ENCODE measurements at regions not wholly inside any gene's neighbourhood (a gene's known extent, or its start where the extent isn't known, plus 50 kb on each side); places are given as distances from the start of the nearest gene placed in this dataset.

DNA sequence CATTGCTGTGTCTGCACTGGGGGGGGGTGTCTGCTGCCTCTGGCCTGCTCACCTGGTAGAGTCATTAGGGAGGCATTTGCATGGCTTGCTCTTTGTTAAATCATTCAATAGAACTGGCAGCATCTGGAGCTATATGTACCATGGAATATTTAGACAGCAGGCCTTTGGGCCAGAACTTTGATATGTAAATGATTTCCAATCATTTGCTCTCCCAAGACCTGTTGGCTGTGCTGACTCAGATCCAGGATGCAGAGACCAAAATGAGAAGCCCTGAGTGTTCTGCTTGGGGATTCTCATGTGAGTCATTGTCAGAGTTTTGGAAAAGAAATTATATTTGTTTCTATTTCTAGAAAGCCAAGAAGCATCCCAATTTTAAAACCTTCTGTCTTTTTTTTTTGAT lies 257.6 kb upstream of the IGFBP3 start:
- Histone ChIP-seq H3K9me3 (ENCODE audit: low read length) (no peaks in the 10 kb centered on the region), H3K9me2 (ENCODE audit: insufficient read depth, low read length) (no peaks in the 10 kb centered on the region), H3K79me2 (ENCODE audit: insufficient read depth, low read depth, low read length) (no peaks in the 10 kb centered on the region), H3K4me3 (ENCODE audit: low read depth, low read length, poor library complexity, severe bottlenecking) (no peak overlapping the region), H4K20me1 (ENCODE audit: insufficient read depth, low read length) (no peaks in the 10 kb centered on the region), H3K4me2 (ENCODE audit: low read length) (no peak overlapping the region), H3K36me3 (ENCODE audit: insufficient read depth, low read length) (no peaks in the 10 kb centered on the region), H2AFZ (ENCODE audit: low read length) (no peak overlapping the region), H3K27ac (ENCODE audit: low read depth, low read length, poor library complexity, severe bottlenecking) (no peak overlapping the region), H3K4me1 (ENCODE audit: insufficient read depth, low read length, poor library complexity, severe bottlenecking) (no peaks in the 10 kb centered on the region)
- CTCF ChIA-PET (ENCODE audit: unreplicated experiment): no interaction called here
- no TSS peak for BruUV-seq (replicated peaks)
- POLR2A ChIA-PET: interaction anchor here (0.5 kb wide), 1 partner anchor 17 kb away, joined by 3 read pairs; no protein-coding TSS in a partner anchor
- intact Hi-C loops (cut with micrococcal nuclease; ENCODE audit: unreplicated experiment): no loop called here
- TF ChIP-seq CTCF (conservative IDR thresholded peaks at IDR 0.05; ENCODE audit: low read length) (no peak), EZH2phosphoT487 (IDR thresholded peaks at IDR 0.05; ENCODE audit: borderline replicate concordance, low read depth, low read length) (no peak)
- DNase-seq (ENCODE audit: low spot score): no peak

- no TSS peak for BruUV-seq (replicated peaks)
- no peaks in the 10 kb centered on the region for H3K4me1 ChIP-seq (ENCODE audit: insufficient read depth, low read length, poor library complexity, severe bottlenecking)
- no peak for DNase-seq (ENCODE audit: low spot score)
- no peaks in the 10 kb centered on the region for H3K9me2 ChIP-seq (ENCODE audit: insufficient read depth, low read length)
- no peak overlapping the region for H3K4me2 ChIP-seq (ENCODE audit: low read length)
- no peak for TF ChIP-seq CTCF (conservative IDR thresholded peaks at IDR 0.05; ENCODE audit: low read length)
- TF ChIP-seq EZH2phosphoT487 (IDR thresholded peaks at IDR 0.05; ENCODE audit: borderline replicate concordance, low read depth, low read length): no peak
- no peak overlapping the region for H3K4me3 ChIP-seq (ENCODE audit: low read depth, low read length, poor library complexity, severe bottlenecking)
- no peaks in the 10 kb centered on the region for H3K9me3 ChIP-seq (ENCODE audit: low read length)
- H2AFZ ChIP-seq (ENCODE audit: low read length): no peak overlapping the region
- CTCF ChIA-PET (ENCODE audit: unreplicated experiment): no interaction called here
- POLR2A ChIA-PET: no interaction called here
- H3K36me3 ChIP-seq (ENCODE audit: insufficient read depth, low read length): no peaks in the 10 kb centered on the region
- no peak overlapping the region for H3K27ac ChIP-seq (ENCODE audit: low read depth, low read length, poor library complexity, severe bottlenecking)
- no peaks in the 10 kb centered on the region for H3K79me2 ChIP-seq (ENCODE audit: insufficient read depth, low read depth, low read length)
- intact Hi-C loops (cut with micrococcal nuclease; ENCODE audit: unreplicated experiment): no loop called here
- no peaks in the 10 kb centered on the region for H4K20me1 ChIP-seq (ENCODE audit: insufficient read depth, low read length)
Measured at GRCh38 chr7:46177821-46178220, 256.7 kb upstream of the IGFBP3 start.

GRCh38 chr7:46175221-46175620 lies 254.1 kb upstream of the IGFBP3 start:
- Histone ChIP-seq H3K4me2 (ENCODE audit: low read length) (no peak overlapping the region), H3K4me1 (ENCODE audit: insufficient read depth, low read length, poor library complexity, severe bottlenecking) (no peaks in the 10 kb centered on the region), H3K4me3 (ENCODE audit: low read depth, low read length, poor library complexity, severe bottlenecking) (no peak overlapping the region), H3K36me3 (ENCODE audit: insufficient read depth, low read length) (no peaks in the 10 kb centered on the region), H3K79me2 (ENCODE audit: insufficient read depth, low read depth, low read length) (no peaks in the 10 kb centered on the region), H3K27ac (ENCODE audit: low read depth, low read length, poor library complexity, severe bottlenecking) (no peak overlapping the region), H4K20me1 (ENCODE audit: insufficient read depth, low read length) (no peaks in the 10 kb centered on the region), H3K9me2 (ENCODE audit: insufficient read depth, low read length) (no peaks in the 10 kb centered on the region), H2AFZ (ENCODE audit: low read length) (no peak overlapping the region), H3K9me3 (ENCODE audit: low read length) (no peaks in the 10 kb centered on the region)
- CTCF ChIA-PET (ENCODE audit: unreplicated experiment): no interaction called here
- POLR2A ChIA-PET: no interaction called here
- BruUV-seq (replicated peaks): no TSS peak
- TF ChIP-seq EZH2phosphoT487 (IDR thresholded peaks at IDR 0.05; ENCODE audit: borderline replicate concordance, low read depth, low read length): no peak
- TF ChIP-seq CTCF (conservative IDR thresholded peaks at IDR 0.05; ENCODE audit: low read length): no peak
- DNase-seq (ENCODE audit: low spot score): no peak
- intact Hi-C loops (cut with micrococcal nuclease; ENCODE audit: unreplicated experiment): no loop called here
